Upper lobe of left lung (tissue), 6 donors: ENCODE measurements at regions not wholly inside any gene's neighbourhood (a gene's known extent, or its start where the extent isn't known, plus 50 kb on each side); places are given as distances from the start of the nearest gene placed in this dataset.

Experiments
- ATAC-seq, 2 donors: fragments of 200-7000 bp; cut with Tn5 transposase; one replicate each; pipeline ENCODE4 v1.9.1; 2022; ENCODE audit warnings: mild to moderate bottlenecking in 2 of 2, moderate library complexity in 2 of 2; ENCODE audit not compliant: low FRiP score in 2 of 2
- DNase-seq, 2 donors: peaks; one replicate each; pipeline ENCODE4 v3.0.0-alpha.2; 2019 to 2020
- H3K27ac ChIP-seq, 4 donors: fragments of 200-600 bp; sonication (generic); one replicate each; pipeline ENCODE4 v1.5.1; 2016 to 2019
- H3K27me3 ChIP-seq, 4 donors: fragments of 200-600 bp; sonication (generic); one replicate each; pipeline ENCODE4 v1.5.1; 2017 to 2019
- H3K36me3 ChIP-seq, 4 donors: fragments of 200-600 bp; sonication (generic); one replicate each; pipeline ENCODE4 v1.5.1; 2016 to 2019
- H3K4me1 ChIP-seq, 4 donors: fragments of 200-600 bp; sonication (generic); one replicate each; pipeline ENCODE4 v1.5.1; 2018 to 2019
- H3K4me3 ChIP-seq, 4 donors: fragments of 200-600 bp; sonication (generic); one replicate each; pipeline ENCODE4 v1.5.1; 2017 to 2019; ENCODE audit warnings: mild to moderate bottlenecking in 2 of 4, moderate library complexity in 1 of 4
- H3K9me3 ChIP-seq, 4 donors: fragments of 200-600 bp; sonication (generic); one replicate each; pipeline ENCODE4 v1.5.1; 2018 to 2019
- CTCF ChIP-seq, 6 experiments: fragments of 450-650 bp in 4 of 6; fragments of 200-600 bp in 2 of 6; sonication (generic) in 2 of 6; IDR thresholded peaks; one replicate each; pipeline ENCODE4 v1.5.1; 2016 to 2019; ENCODE audit warnings: antibody characterized with exemption in 6 of 6
- EP300 ChIP-seq, 4 donors: sonication (generic); formaldehyde crosslinking; IDR thresholded peaks; one replicate each; pipeline ENCODE4 v1.5.1; 2017; ENCODE audit warnings: antibody characterized with exemption in 4 of 4, control low read depth in 2 of 4
- POLR2A ChIP-seq, 4 donors: fragments of 450-650 bp; IDR thresholded peaks; one replicate each; pipeline ENCODE4 v1.5.1; 2016 to 2017; ENCODE audit warnings: antibody characterized with exemption in 4 of 4, mild to moderate bottlenecking in 2 of 4
- POLR2AphosphoS5 ChIP-seq, 2 donors: sonication (generic); formaldehyde crosslinking; IDR thresholded peaks; one replicate each; pipeline ENCODE4 v1.5.1; 2017; ENCODE audit warnings: antibody characterized with exemption in 2 of 2
- WGBS, 2 donors: methylation state at CpG; one replicate each; pipeline ENCODE4 v1.1.5; 2017 to 2018; 5-methylcytosine and 5-hydroxymethylcytosine counted together
- donor health status: DM: no; HTN: no; CAD: no; lungs with moderate emphysema.
- donor health status: DM: no; HTN: yes; CAD: no; lungs with severe emphysema.

GRCh38 chr7:131944556-131945069 is 388.2 kb upstream of the PODXL start:
- DNase-seq: no peak
- no peak overlapping the region for H3K4me3 ChIP-seq
- TF ChIP-seq POLR2A (IDR thresholded peaks at IDR 0.05) (no peak), POLR2AphosphoS5 (IDR thresholded peaks at IDR 0.05) (no peak), CTCF (IDR thresholded peaks at IDR 0.05) (no peak)
- WGBS, 2 donors: 84 to 88% methylated on average over 6 to 8 of the region's 8 CpGs
- no peak for ATAC-seq
- H3K27me3 ChIP-seq: peaks cover 0 to 5% (median 0%) of the 10 kb centered on the region in 4 donors
- no peak overlapping the region for H3K27ac ChIP-seq
- no peaks in the 10 kb centered on the region for H3K36me3 ChIP-seq
- peaks cover 0 to 7% (median 2%) of the 10 kb centered on the region in 4 donors for H3K4me1 ChIP-seq
- H3K9me3 ChIP-seq: no peaks in the 10 kb centered on the region

DNA sequence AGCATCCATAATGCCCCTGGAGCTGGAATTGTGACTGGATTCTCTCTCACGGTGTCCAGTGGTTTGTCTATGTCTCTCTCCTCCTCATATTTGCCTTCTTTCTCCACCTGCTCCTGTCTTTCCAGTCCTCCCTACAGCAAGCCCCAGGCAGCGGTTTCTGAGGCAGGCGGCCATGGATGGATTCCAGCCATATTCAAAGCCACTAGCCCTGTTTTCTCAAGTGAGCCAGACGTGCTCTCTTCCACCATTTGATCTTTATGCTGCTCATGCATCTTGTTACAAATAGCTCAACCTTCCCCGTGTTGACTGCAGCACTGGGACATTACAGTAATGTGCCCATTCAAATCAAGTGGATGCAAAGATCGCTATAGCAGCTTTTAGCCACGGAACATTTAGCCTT is 387.2 kb upstream of the PODXL start:
- Histone ChIP-seq H3K36me3 (no peaks in the 10 kb centered on the region), H3K9me3 (no peaks in the 10 kb centered on the region), H3K4me1 (peaks cover 0 to 7% (median 2%) of the 10 kb centered on the region in 4 donors), H3K27ac (no peak overlapping the region), H3K27me3 (peaks cover 0 to 5% (median 0%) of the 10 kb centered on the region in 4 donors), H3K4me3 (no peak overlapping the region)
- 77 to 85% methylated on average over 7 of the region's 7 CpGs for WGBS, 2 donors
- TF ChIP-seq POLR2AphosphoS5 (IDR thresholded peaks at IDR 0.05) (no peak), CTCF (IDR thresholded peaks at IDR 0.05) (no peak), EP300 (IDR thresholded peaks at IDR 0.05) (no peak), POLR2A (IDR thresholded peaks at IDR 0.05) (no peak)
- DNase-seq: no peak
- no peak for ATAC-seq

- no peak for DNase-seq
- no peak for ATAC-seq
- no peak overlapping the region for H3K4me3 ChIP-seq
- TF ChIP-seq POLR2A (IDR thresholded peaks at IDR 0.05) (no peak), POLR2AphosphoS5 (IDR thresholded peaks at IDR 0.05) (no peak), EP300 (IDR thresholded peaks at IDR 0.05) (no peak), CTCF (IDR thresholded peaks at IDR 0.05) (no peak)
- no peak overlapping the region for H3K27ac ChIP-seq
- WGBS, 2 donors: 75 to 94% methylated on average over 4 of the region's 4 CpGs
- H3K9me3 ChIP-seq: no peaks in the 10 kb centered on the region
- no peaks in the 10 kb centered on the region for H3K36me3 ChIP-seq
- peaks cover 0 to 7% (median 2%) of the 10 kb centered on the region in 4 donors for H3K4me1 ChIP-seq
- H3K27me3 ChIP-seq: peaks cover 0 to 5% (median 0%) of the 10 kb centered on the region in 4 donors
These were observed 386.8 kb upstream of the PODXL start for GRCh38 chr7:131943211-131943610.

DNA sequence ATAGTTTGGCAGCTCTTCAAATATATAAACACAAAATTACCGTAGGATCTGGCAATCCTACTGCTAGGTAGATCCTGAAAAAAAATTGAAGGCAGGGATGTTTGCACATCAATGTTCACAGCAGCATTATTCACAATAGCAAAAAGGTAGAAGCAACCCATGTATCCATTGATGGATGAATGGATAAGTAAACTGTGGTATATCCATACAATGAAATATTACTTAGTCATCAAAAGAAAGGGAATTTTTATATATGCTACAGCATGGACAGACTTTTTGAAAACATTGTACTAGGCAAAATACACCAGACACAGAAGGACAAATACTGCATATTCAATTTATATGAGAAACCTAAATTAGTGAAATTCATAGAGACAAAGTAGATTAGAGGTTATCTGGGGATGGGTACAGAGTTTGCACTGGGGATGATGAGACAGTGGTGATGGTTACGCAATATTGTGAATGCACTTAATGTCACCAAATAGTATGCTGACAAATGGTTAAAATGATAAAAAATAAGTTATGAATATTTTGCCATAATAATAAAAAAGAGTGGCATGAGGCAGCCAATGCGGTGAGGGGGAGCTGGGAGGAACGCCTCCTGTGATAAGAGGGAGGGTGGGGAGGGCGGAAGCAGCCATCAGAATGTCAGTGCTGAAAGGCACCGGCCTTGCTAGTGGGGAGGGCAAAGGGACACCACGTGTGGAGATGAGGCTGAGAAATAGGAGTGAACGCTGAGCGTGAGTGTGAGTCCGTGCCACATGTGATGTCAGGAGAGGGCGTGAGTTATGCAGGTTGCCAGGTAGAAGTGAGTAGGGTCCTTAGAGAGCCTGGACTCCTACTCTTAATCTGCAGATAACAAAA is 386.1 kb upstream of the PODXL start:
- no peaks in the 10 kb centered on the region for H3K9me3 ChIP-seq
- H3K4me1 ChIP-seq: peaks cover 0 to 7% (median 2%) of the 10 kb centered on the region in 4 donors
- TF ChIP-seq CTCF (IDR thresholded peaks at IDR 0.05) (no peak), EP300 (IDR thresholded peaks at IDR 0.05) (no peak), POLR2A (IDR thresholded peaks at IDR 0.05) (no peak), POLR2AphosphoS5 (IDR thresholded peaks at IDR 0.05) (no peak)
- H3K27ac ChIP-seq: no peak overlapping the region
- H3K36me3 ChIP-seq: no peaks in the 10 kb centered on the region
- H3K4me3 ChIP-seq: no peak overlapping the region
- no peak for ATAC-seq
- DNase-seq: no peak
- peaks cover 0 to 5% (median 0%) of the 10 kb centered on the region in 4 donors for H3K27me3 ChIP-seq
- 81 to 89% methylated on average over 11 of the region's 11 CpGs for WGBS, 2 donors
